Trophoblast cell (in vitro differentiated cells and primary cell): ENCODE measurements at regions not wholly inside any gene's neighbourhood (a gene's known extent, or its start where the extent isn't known, plus 50 kb on each side); places are given as distances from the start of the nearest gene placed in this dataset.
"Not testable (repeated sequence)": the region's sequence is repeated elsewhere in the genome, so short reads cannot be mapped to it uniquely, and the experiment has no call there.

ENCODE experiments used
- DNase-seq, 2 donors: peaks; one replicate each; pipeline ENCODE4 v3.0.0-alpha.2; 2016
- H2AFZ ChIP-seq: 2 replicates; pipeline ENCODE4 v1.6.1; 2013; ENCODE audit warnings: low read length, moderate library complexity, mild to moderate bottlenecking; ENCODE audit not compliant: insufficient read depth, poor library complexity
- H2AK5ac ChIP-seq: 2 replicates; pipeline ENCODE4 v1.6.1; 2013; ENCODE audit warnings: mild to moderate bottlenecking, low read length
- H2BK120ac ChIP-seq: 2 replicates; pipeline ENCODE4 v1.6.1; 2013; ENCODE audit warnings: low read length, mild to moderate bottlenecking, moderate library complexity; ENCODE audit not compliant: insufficient read depth, poor library complexity
- H2BK12ac ChIP-seq: 2 replicates; pipeline ENCODE4 v1.6.1; 2013; ENCODE audit warnings: mild to moderate bottlenecking, low read length, moderate library complexity
- H2BK5ac ChIP-seq: 2 replicates; pipeline ENCODE4 v1.6.1; 2013; ENCODE audit warnings: low read length, low read depth, moderate library complexity, mild to moderate bottlenecking; ENCODE audit not compliant: poor library complexity
- H3K14ac ChIP-seq: 2 replicates; pipeline ENCODE4 v1.6.1; 2013; ENCODE audit warnings: mild to moderate bottlenecking, low read length
- H3K18ac ChIP-seq: 2 replicates; pipeline ENCODE4 v1.6.1; 2013; ENCODE audit warnings: mild to moderate bottlenecking, low read length
- H3K23ac ChIP-seq: 2 replicates; pipeline ENCODE4 v1.6.1; 2013; ENCODE audit warnings: low read length
- H3K27ac ChIP-seq: 2 replicates; pipeline ENCODE4 v1.5.1; 2013; ENCODE audit warnings: low read depth, mild to moderate bottlenecking, inconsistent platforms, low read length, moderate library complexity
- H3K27me3 ChIP-seq: 2 replicates; pipeline ENCODE4 v1.6.1; 2013; ENCODE audit warnings: inconsistent platforms, mild to moderate bottlenecking, low read length, moderate library complexity; ENCODE audit not compliant: insufficient read depth
- H3K36me3 ChIP-seq, 2 experiments: 1 replicate in 1 of 2; 2 replicates in 1 of 2; pipeline ENCODE4 v1.6.1; 2013; ENCODE audit warnings: low read length in 2 of 2, mild to moderate bottlenecking in 2 of 2, moderate library complexity in 1 of 2; ENCODE audit not compliant: insufficient read depth in 2 of 2, control insufficient read depth in 1 of 2
- H3K4ac ChIP-seq: 2 replicates; pipeline ENCODE4 v1.6.1; 2013; ENCODE audit warnings: low read depth, mild to moderate bottlenecking, low read length, moderate library complexity
- H3K4me1 ChIP-seq, 2 experiments: 1 replicate in 1 of 2; 2 replicates in 1 of 2; pipeline ENCODE4 v1.6.1; 2013; ENCODE audit warnings: low read length in 2 of 2, mild to moderate bottlenecking in 2 of 2, moderate library complexity in 1 of 2; ENCODE audit not compliant: insufficient read depth in 2 of 2, control insufficient read depth in 1 of 2
- H3K4me2 ChIP-seq: 2 replicates; pipeline ENCODE4 v1.6.1; 2013; ENCODE audit warnings: inconsistent platforms, mild to moderate bottlenecking, low read length, moderate library complexity
- H3K4me3 ChIP-seq: 2 replicates; pipeline ENCODE4 v1.5.1; 2013; ENCODE audit warnings: mild to moderate bottlenecking, low read depth, low read length, inconsistent platforms
- H3K79me1 ChIP-seq: one replicate; pipeline ENCODE4 v1.6.1; 2013; ENCODE audit warnings: low read length
- H3K79me2 ChIP-seq: 2 replicates; pipeline ENCODE4 v1.6.1; 2013; ENCODE audit warnings: low read length, mild to moderate bottlenecking; ENCODE audit not compliant: control insufficient read depth, insufficient read depth, poor library complexity
- H3K9ac ChIP-seq: 2 replicates; pipeline ENCODE4 v1.6.1; 2013; ENCODE audit warnings: mild to moderate bottlenecking, low read length
- H3K9me3 ChIP-seq: 2 replicates; pipeline ENCODE4 v1.6.1; 2013; ENCODE audit warnings: low read depth, mild to moderate bottlenecking, control low read depth, inconsistent platforms, low read length; ENCODE audit not compliant: insufficient read depth
- H4K12ac ChIP-seq: 2 replicates; pipeline ENCODE4 v1.6.1; 2013; ENCODE audit warnings: low read depth, mild to moderate bottlenecking, low read length, moderate library complexity
- H4K8ac ChIP-seq: 2 replicates; pipeline ENCODE4 v1.6.1; 2013; ENCODE audit warnings: low read depth, mild to moderate bottlenecking, low read length, moderate library complexity
- H4K91ac ChIP-seq: one replicate; pipeline ENCODE4 v1.6.1; 2013; ENCODE audit warnings: low read depth, mild to moderate bottlenecking, low read length, moderate library complexity
- WGBS: extraction: QIAGEN DNeasy Blood & Tissue Kit; methylation state at CpG from one replicate; pipeline ENCODE4 v1.1.7; 2013; ENCODE audit warnings: missing lambda C conversion rate; ENCODE audit not compliant: insufficient read length, insufficient coverage; ENCODE audit errors: extremely low coverage; 5-methylcytosine and 5-hydroxymethylcytosine counted together

GRCh38 chr11:71158936-71159335, 93.4 kb downstream of the SHANK2 start:
- Histone ChIP-seq H3K27me3 (no peaks in the 10 kb centered on the region), H4K91ac (no peak overlapping the region), H2BK5ac (no peak overlapping the region), H2BK120ac (no peak overlapping the region), H4K8ac (no peak overlapping the region), H3K23ac (no peak overlapping the region), H3K9me3 (no peaks in the 10 kb centered on the region), H3K14ac (no peak overlapping the region), H3K36me3 (no peaks in the 10 kb centered on the region), H3K4me1 (no peaks in the 10 kb centered on the region), H3K79me2 (no peaks in the 10 kb centered on the region), H2AK5ac (no peak overlapping the region), H3K4me3 (no peak overlapping the region), H2BK12ac (no peak overlapping the region), H3K79me1 (no peaks in the 10 kb centered on the region), H2AFZ (no peak overlapping the region), H3K9ac (no peak overlapping the region), H3K27ac (no peak overlapping the region), H3K4ac (no peak overlapping the region), H3K18ac (no peak overlapping the region), H3K4me2 (no peak overlapping the region), H4K12ac (no peak overlapping the region)
- no peak for DNase-seq
- no CpG with 5 or more reads among the region's 4 CpGs for WGBS

GRCh38 chr11:71157676-71158075, 94.7 kb downstream of the SHANK2 start:
- not testable (repeated sequence) for DNase-seq, H3K14ac ChIP-seq, H2BK12ac ChIP-seq, H3K4me1 ChIP-seq, H3K4ac ChIP-seq, H3K36me3 ChIP-seq, H3K4me2 ChIP-seq, H3K23ac ChIP-seq, H2BK120ac ChIP-seq, H2BK5ac ChIP-seq, H3K27ac ChIP-seq, H4K8ac ChIP-seq, H3K9me3 ChIP-seq, H3K9ac ChIP-seq, H2AK5ac ChIP-seq, H4K12ac ChIP-seq, H3K27me3 ChIP-seq, H3K79me1 ChIP-seq, H3K79me2 ChIP-seq, H4K91ac ChIP-seq, H3K4me3 ChIP-seq, H2AFZ ChIP-seq, H3K18ac ChIP-seq
- WGBS = no CpG with 5 or more reads among the region's 5 CpGs

GRCh38 chr11:71156301-71156700, 96.1 kb downstream of the SHANK2 start:
- Histone ChIP-seq H3K4ac (no peak overlapping the region), H3K9ac (no peak overlapping the region), H2BK5ac (no peak overlapping the region), H2AFZ (no peak overlapping the region), H4K8ac (no peak overlapping the region), H4K12ac (no peak overlapping the region), H3K36me3 (no peaks in the 10 kb centered on the region), H3K14ac (no peak overlapping the region), H3K4me2 (no peak overlapping the region), H3K27ac (no peak overlapping the region), H4K91ac (no peak overlapping the region), H3K4me1 (peaks cover 4 to 5% of the 10 kb centered on the region in 2 experiments), H2BK12ac (no peak overlapping the region), H3K79me2 (no peaks in the 10 kb centered on the region), H2BK120ac (no peak overlapping the region), H2AK5ac (no peak overlapping the region), H3K79me1 (no peaks in the 10 kb centered on the region), H3K4me3 (no peak overlapping the region), H3K23ac (no peak overlapping the region), H3K18ac (no peak overlapping the region), H3K9me3 (no peaks in the 10 kb centered on the region), H3K27me3 (no peaks in the 10 kb centered on the region)
- DNase-seq = no peak
- no CpG with 5 or more reads among the region's 6 CpGs for WGBS

- no peak overlapping the region for H4K8ac ChIP-seq
- H2BK120ac ChIP-seq = no peak overlapping the region
- H3K23ac ChIP-seq = no peak overlapping the region
- no peak overlapping the region for H2BK12ac ChIP-seq
- no CpG with 5 or more reads among the region's 8 CpGs for WGBS
- H2AFZ ChIP-seq = no peak overlapping the region
- no peaks in the 10 kb centered on the region for H3K9me3 ChIP-seq
- H3K9ac ChIP-seq = no peak overlapping the region
- H3K4me3 ChIP-seq = no peak overlapping the region
- no peak overlapping the region for H3K14ac ChIP-seq
- H2AK5ac ChIP-seq = no peak overlapping the region
- H3K4ac ChIP-seq = no peak overlapping the region
- no peak overlapping the region for H3K27ac ChIP-seq
- no peak overlapping the region for H3K18ac ChIP-seq
- no peak for DNase-seq
- H4K12ac ChIP-seq = no peak overlapping the region
- H3K79me2 ChIP-seq = no peaks in the 10 kb centered on the region
- H3K36me3 ChIP-seq = no peaks in the 10 kb centered on the region
- peaks cover 4 to 5% of the 10 kb centered on the region in 2 experiments for H3K4me1 ChIP-seq
- no peaks in the 10 kb centered on the region for H3K27me3 ChIP-seq
- no peaks in the 10 kb centered on the region for H3K79me1 ChIP-seq
- H3K4me2 ChIP-seq = no peak overlapping the region
- no peak overlapping the region for H2BK5ac ChIP-seq
- H4K91ac ChIP-seq = no peak overlapping the region
Measured at GRCh38 chr11:71155846-71156245, 96.5 kb downstream of the SHANK2 start.
